GM19395 (cell line): ENCODE measurements at regions not wholly inside any gene's neighbourhood (a gene's known extent, or its start where the extent isn't known, plus 50 kb on each side); places are given as distances from the start of the nearest gene placed in this dataset.

Source experiments
- ATAC-seq: cut with Tn5 transposase; IDR thresholded peaks from one replicate; pipeline ENCODE4 v1.9.1; 2021; ENCODE audit warnings: mild to moderate bottlenecking, moderate library complexity; ENCODE audit not compliant: unreplicated experiment

DNA sequence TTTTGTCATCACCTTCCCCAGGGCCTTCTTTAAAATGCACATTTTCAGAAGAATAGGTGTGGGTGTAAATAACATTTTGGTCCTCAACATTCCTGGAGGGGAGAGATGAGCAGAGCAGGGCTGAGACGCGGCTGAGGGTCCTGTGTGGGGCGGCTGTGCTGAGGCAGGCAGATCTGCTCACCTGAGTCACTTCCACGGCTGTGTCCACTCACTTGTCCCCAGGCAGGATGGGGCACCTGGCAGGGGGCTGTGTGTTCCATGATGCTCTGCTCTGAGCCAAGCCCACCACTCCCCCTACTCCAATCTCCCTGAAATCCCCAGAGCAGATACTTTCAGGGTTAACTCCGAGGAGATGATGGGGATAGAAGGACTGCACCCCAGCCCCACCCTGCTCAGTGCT lies 93.8 kb downstream of the GLRX3 start:
- ATAC-seq = no peak

DNA sequence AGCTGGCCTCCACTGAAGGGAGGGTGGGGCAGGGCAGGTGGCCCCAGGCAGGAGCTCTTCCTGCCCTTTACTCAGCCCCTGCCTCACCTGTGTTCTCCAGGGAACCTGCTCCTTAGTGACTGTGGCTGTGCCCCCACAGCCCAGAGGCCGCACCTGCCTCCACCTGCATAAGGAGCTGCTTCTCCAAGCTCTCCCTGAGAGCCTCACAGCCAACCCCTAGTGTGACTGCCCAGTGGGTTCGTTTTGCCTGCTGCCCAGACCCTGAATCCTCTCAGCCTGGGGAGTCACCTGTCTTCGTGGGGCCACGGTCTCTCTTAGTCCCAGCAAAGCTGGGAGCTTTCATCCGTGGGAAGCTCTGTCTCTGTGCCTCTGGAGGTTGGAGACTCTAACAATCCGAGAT lies 94.4 kb downstream of the GLRX3 start:
- no peak for ATAC-seq

DNA sequence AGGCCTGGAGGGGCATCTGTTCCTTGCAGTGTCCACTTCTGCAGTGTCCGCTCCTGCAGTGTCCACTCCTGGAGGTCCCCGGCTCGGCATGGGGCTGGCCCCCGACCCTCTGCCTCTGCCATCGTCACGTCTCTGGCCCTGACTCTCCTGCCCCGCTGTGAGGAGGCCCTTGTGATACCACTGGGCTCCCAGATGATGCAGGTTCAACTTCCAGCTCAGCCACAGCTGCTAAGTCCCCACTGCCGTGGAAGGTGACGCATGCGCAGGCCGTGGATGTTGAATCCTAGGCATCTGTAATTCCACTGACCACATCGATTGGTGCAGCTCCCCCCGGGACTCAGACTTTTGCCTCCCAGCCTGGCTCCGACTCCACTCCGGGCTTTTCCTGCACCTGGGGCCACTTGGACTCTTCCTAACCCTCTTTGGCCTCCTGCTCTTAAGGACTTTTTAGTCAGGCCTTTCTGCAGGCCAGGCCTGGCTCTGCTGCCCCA lies 95.1 kb downstream of the GLRX3 start:
- ATAC-seq = no peak

DNA sequence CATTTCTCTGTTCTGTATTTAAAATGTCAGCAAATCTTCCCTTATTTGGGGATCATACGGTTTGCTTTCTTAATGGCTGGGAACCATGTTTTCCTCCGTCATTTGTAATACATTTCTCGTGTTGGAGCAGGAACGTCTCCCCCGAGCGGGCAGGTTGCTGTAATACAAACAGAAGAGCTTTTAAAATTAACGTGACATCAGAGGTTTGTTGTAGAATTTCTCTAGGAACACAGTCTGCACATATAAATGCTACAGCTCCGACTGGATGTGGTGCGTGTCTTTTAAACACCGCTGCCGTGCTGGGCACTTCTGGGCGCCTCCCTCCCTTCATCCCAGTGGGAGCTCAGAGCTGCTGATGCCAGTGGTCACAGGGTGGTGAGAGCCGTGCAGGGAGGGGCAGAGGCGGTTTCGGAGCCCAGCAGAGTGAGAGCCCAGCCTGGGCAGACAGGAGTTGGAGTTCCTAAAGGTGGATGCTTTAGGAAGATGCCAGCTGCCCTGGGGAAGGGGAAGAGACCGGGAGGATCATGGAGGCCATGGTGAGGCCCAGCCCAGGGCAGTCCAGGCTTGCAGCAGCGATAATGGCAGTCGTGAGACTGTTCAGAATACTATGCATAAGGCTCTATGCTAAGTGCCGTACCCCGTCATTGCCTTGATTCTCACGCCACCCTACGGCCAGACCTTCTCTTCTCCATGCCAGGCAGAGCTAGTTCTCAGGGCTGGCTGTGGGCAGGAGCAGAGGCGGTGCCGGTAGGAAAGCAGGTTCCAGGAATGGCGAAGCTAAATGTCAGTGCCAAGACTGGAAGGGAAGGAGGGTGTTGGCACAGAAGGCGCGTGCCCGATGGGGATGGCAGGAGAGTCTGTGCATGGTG lies 96.2 kb downstream of the GLRX3 start:
- no peak for ATAC-seq

DNA sequence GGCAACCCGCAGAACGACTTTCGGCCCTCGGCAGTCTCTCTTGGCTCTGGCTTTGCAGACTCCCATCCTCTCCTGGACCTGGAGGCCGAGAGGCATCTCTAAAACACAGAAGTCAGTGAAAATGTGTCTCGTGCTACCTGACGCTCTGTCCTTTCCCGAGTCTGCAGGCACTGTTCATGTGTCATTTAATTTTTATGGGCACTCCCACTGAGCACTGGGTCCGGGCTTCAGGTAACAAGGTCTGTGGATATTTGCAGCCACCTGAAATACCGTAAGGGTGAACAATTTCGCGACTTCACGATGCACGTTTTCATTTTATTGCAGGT lies 96.8 kb downstream of the GLRX3 start:
- no peak for ATAC-seq

DNA sequence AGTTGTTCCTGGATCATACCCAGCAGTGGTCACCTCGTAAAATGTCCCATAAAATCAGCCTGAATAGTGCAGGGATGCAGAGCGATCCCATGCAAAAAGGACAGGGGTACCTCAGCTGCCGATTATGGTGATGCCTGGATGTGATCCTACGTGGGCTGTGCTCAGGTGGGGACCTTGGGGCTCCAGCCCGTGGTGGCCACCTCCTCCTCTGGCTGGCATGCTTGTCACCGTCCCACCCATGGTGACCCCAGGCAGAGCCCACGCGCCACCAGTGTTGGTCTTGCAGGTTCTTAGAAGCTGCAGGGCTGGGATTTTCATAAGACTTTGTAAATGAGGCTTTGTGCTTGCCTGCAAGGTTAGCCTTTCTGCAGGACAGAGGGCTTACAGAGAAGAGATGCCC lies 97.2 kb downstream of the GLRX3 start:
- no peak for ATAC-seq

DNA sequence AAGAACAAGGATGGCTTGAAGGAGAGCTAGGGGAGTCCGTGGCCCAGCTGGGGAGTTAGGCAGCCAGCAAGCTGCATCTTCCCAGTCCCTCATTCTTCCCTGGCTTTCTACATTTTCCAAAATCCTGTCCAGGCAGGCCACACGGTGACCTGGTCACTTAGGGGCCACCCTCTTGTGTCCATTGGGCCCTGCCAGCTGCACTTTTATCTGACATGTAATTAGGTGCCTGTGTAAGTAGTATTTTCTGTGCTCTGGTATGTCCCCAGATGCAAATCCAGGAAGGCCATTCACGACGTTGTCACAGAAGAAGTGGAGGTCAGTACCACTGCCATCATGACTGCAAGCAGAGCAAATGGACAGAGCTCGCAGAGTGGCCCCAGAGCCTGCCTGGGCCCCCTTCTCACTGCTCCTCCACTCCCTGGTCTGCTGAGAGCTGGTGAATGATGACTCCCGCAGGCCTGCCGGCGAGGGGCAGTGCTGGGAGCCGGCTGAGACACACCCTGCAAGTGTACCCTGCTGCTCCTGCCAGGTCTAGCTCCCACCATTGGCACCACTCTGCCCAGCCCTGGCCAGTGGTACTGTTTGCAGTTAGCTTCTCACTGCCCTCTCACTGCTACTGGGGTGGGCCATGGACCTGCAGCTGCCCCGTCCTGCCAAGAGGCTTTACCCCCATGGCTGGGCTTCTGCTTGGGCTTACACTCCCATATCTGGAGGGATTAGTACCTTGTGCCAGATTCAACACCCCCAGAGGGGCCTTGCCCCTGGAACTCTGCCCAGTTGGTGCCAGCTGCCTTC lies 98.2 kb downstream of the GLRX3 start:
- no peak for ATAC-seq

DNA sequence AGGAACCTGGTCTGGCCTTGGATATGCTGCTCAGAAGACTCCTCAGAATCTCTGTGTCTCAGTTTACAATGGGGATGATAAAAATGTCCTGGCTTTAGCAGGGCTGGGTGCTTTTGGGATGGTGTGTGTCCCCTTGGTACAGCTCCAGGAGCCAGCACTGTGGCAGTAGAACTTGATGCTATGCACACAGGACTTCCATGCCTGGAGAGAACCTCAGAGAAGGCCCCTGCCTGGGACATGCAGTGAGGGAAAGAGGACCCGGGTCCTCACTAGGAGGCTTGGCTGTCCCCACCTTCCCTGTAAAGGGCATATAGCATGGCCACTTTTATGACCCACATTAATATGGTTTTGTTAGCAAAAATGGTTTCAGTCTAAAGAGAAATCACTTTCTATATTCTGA lies 100.5 kb downstream of the GLRX3 start:
- ATAC-seq = no peak

DNA sequence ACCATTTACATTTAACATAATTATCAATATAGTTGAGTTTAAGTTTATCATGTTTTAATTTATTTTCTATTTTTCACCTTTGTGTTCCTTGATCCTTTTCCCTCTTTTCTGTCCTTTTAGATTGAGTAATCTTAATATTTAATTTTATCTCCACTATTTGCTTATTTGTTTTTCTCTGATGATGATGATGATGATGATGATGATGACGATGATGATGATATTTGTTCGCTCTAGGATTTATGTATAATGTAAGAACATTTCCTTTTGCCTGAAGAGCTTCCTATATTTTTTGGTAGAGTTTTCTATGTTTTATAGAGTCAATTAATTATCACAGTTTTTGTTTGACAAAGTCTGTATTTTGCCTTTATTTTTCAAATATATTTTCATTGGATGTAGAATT lies 104.2 kb downstream of the GLRX3 start:
- no peak for ATAC-seq

DNA sequence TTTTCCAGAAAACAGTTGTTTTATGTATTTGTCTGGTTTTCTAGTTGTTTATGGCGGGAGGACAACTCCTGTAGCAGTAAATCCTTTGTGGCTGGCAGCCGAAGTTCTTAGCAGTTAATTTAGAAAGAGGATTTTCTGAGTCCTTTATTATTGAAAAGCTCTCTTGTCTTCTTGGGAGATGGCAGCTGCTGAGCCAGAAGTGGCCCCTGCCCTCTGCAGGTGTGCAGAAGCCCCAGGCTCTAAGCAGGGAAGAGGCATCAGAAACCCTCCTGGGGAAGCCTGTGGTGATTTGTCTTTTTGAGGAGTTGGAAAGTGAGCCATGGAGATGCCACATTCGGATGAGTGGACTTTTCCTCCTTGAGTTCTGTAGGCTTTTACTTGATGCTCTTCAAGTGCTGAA lies 106.3 kb downstream of the GLRX3 start:
- no peak for ATAC-seq

DNA sequence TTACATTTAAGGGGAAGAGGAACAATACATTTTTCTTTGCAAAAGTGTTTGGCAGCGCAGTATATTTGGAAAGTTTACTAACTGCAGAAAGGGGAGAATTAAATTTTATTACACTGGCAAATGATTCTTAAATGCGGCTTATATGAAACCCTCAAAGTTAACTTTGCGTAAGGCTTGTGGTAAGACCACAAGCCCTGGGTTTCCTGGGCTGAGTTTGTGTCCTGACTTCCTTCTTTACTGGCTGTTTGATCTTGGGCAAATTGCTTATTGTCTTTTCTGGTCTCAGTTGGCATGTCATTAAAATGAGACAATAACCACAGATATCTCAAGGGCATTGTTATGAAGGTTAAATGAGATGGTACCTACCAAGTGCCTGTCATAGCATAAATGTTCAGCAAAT lies 106.8 kb downstream of the GLRX3 start:
- no peak for ATAC-seq

DNA sequence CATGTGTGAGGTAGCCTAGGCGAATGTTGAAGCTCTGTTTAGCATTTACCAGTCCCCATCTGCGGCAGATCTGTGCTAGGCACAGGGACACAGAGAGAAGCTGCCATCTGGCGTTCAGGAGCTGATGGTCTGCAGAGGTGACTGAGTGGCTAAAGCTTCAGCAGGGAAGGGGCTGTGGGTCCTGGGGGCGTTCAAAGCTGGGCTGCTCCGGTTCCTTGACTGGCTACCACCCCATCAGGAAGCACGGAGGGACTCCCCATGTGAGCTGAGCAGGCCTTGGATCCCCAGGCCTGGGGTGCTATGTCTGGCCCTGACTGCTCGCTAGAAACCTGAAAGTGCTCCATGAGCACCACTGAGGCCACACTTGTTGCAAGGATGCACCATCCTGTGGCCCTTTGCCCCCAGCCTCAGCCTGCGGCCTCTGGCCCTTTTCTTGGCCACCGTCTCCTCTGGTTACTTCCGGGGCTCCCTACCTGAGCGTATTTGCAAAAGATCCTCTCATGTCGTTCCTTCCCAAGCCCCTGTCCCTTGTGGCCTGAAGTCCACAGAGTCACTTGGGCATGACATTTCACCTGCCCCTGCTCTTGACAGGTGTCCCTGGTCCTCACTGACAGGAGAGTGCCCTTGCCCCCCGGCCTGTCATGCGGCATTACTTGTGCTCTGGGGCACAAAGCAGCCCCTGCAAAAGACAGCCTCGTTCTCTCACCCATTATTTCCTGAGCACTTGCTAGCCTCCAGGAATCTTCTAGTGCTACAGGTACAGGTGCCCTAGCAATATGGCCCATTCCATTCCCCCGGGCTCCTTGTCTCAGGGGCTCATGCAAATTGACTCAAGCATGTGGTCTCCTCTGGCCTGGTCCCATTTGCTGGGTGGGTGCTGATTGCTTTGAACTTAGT lies 108.1 kb downstream of the GLRX3 start:
- no peak for ATAC-seq

DNA sequence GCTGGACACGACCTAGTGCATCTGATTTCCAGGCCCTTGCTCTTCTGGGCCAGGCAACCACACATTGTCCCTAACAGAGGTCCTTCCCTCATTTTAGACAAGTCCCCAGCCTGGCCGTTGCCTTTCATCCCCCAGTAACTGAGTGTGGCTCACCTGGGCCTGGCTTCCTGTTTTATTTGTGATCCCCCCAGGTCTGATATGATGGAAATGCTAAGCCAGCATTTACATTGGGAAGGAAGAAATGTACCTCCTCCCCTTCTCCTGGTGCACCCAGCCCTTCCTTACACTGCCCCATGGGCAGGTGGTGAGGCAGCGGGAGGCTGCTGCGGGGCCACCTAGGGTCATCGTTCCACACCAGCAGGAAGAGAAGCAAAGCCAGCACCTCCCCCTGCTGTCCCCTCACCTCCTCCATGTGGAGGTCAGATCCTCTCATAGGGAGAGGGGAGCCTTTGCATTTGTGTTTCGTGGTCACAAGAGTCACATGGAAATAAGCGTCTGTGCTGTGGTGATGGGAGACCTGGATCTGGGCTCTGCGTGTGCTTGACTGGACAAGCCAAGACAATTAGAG lies 108.8 kb downstream of the GLRX3 start:
- ATAC-seq = no peak

DNA sequence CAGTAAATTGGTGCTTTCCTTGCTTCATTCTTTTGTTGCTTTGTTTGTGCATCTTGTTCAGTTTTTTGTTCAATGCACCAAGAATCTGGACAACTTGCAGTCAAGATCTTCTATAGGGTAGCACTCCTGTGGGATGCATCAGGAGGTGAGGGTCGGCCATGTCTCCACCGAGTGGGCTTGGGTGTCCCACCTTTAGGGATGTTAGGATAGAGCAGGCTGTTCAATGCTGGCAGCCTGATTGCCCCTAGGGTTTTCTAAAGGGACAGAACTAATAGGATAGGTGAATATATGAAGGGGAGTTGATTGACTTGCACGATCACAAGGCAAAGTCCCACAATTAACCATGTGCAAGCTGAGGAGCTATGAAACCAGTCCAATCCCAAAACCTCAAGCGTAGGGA lies 109.9 kb downstream of the GLRX3 start:
- no peak for ATAC-seq

DNA sequence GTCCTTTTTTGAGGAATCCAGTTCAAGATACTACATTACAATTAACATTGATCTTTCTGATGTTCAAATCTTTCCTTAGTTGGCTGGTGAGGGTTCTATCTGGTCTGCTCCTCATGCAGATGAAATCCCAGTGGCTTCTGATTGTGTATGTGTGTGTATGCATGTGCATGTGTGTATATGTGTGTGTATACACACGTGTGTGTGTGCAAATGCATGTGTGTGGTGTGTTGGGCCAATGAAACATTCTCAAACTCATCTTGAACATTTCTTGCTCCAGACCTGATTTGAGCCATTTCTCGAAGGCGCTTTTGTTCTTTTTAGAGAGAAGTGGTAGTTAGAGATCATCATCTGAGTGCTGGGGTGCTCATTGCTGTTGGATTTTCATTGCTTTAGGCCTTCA lies 113.9 kb downstream of the GLRX3 start:
- no peak for ATAC-seq

DNA sequence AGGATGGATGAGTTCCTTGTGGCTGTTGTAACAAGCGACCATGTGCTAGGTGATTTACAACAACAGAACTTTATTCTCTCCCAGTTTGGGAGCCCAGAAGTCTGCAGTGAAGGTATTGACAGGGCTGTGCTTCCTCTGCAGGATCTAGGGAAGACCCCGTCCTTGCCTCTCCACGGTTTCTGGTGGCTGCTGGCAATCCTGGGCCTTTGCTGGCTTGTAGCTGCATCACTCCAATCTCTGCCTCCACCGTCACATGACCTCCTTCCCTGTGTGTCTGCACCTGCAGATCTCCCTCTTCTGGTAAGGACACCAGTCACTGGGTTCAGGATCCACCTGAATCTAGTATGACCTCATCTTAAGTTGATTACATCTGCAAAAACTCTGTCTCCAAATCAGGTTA lies 115.6 kb downstream of the GLRX3 start:
- ATAC-seq = no peak

DNA sequence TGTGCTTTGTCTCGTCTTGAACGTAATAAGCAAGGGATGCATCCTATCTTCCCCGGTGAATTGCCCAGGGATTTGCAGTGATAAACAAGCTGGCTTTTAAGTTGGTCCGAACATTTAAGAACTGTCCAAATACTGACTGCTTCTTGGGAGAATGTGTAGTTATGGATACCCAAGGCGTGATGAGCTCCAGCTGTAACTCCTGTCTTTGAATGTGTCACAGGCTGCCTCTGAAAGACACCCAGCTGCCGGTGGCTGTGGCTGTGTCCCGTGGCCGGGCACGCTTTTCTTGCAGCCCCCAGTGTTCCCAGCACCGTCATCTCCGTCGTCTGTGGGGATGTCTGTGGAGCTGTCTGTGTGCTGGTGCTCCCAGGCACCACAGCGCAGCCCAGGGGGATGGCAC lies 118.1 kb downstream of the GLRX3 start:
- ATAC-seq = no peak

DNA sequence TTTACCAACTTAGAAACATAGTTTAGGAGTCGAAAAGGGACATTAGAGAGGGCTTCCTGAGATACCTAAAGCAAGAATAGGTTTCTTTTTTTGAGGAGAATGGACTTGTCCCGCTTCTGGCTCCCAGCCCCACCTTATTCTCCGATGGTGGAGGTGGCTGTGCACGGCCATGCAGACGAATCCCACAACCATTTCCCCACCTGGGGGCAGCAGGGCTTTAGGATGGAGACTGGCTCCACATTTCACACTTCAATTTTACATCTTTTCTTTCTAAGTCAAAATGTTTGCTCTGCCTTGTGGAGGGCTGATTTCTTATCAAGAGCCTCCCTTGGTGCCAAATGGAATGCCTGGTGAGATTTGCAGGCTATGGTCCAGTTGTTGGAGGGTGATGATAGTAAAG lies 118.5 kb downstream of the GLRX3 start:
- ATAC-seq = no peak

DNA sequence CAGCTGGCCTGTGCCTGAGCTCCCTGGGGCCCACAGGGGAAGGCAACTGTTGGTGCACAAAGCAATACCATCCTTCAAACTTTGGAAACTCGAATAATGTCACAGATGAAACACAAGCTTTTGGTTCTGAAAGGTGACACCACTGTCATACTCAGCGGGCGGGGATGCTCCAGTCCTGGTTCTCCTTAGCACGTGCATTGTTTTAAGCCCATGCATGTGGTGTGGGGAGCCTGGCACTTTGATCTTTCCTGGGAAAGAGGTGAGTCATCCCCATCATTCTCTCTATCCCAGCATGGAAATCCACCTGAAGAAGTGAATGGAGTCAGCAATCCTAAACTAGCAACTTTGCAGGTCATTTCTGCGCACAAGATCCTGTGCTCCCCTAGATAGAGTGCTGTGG lies 119.6 kb downstream of the GLRX3 start:
- no peak for ATAC-seq

DNA sequence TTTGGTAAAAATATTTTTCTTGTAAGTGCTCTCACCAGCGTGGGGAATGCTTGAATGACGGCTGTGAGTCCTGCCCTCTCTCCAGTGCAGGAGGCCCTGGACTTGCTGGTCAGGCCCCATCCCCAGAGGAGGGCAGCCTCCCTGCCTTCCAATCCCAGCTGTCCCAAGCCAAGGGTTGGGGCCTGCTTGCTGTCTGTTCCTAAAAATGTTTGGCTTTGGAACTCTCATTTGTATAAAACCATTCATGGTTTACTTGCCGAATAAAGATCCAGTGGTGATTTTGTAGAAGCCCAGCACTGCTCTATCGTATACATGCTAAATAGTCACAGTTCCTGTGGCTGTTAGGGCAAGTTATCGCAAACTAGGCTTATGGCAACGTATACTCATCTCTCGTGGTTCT lies 121.7 kb downstream of the GLRX3 start:
- ATAC-seq = no peak

DNA sequence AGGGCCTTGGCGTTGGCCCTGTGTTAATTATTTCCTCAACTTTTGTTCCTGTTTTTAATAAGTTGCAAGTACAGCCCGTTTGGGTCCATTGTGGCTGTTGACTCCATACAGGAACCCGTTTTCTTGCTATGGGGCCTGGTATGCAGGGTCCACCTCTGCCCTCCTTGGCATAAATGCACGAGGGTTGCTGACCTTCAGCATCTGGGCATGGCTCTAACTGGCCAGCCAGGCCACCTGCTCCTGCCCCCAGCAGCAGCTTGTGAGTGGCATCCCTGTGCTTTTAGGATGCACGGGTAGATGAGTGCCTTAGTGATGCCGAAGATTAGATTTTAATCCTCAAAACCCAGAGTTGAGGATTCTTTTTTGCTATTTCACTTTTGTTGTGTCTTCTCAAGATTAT lies 123.2 kb downstream of the GLRX3 start:
- ATAC-seq = no peak
